ENCODE measurements at regions not wholly inside any gene's neighbourhood (a gene's known extent, or its start where the extent isn't known, plus 50 kb on each side); places are given as distances from the start of the nearest gene placed in this dataset.
"Not testable (repeated sequence)": the region's sequence is repeated elsewhere in the genome, so short reads cannot be mapped to it uniquely, and the experiment has no call there.

GRCh38 chr18:29418136-29418535 is 1241.2 kb upstream of the CDH2 start:
- peak; percentile 61 for DNase-seq (ENCODE audit: low read depth)

- DNase-seq (ENCODE audit: low read depth) = no peak
These were observed 1230.1 kb upstream of the CDH2 start for GRCh38 chr18:29406996-29407395.

GRCh38 chr18:29397536-29397935 is 1220.6 kb upstream of the CDH2 start:
- no peak for DNase-seq (ENCODE audit: low read depth)

- DNase-seq (ENCODE audit: low read depth) = peak; percentile 16
These were observed 1206.7 kb upstream of the CDH2 start for GRCh38 chr18:29383311-29384273.

GRCh38 chr18:29378651-29379136 is 1201.8 kb upstream of the CDH2 start:
- DNase-seq (ENCODE audit: low read depth) = no peak

- DNase-seq (ENCODE audit: low read depth) = no peak
These were observed 1200.4 kb upstream of the CDH2 start for GRCh38 chr18:29377346-29377745.

- no peak for DNase-seq (ENCODE audit: low read depth)
These were observed 1196.1 kb upstream of the CDH2 start for GRCh38 chr18:29373000-29373399.

GRCh38 chr18:29361843-29362242 is 1184.9 kb upstream of the CDH2 start:
- no peak for DNase-seq (ENCODE audit: low read depth)

- not testable (repeated sequence) for DNase-seq (ENCODE audit: low read depth)
These were observed 1183.7 kb upstream of the CDH2 start for GRCh38 chr18:29360659-29361058.

- DNase-seq (ENCODE audit: low read depth) = not testable (repeated sequence)
These were observed 1182.3 kb upstream of the CDH2 start for GRCh38 chr18:29359222-29359621.

- no peak for DNase-seq (ENCODE audit: low read depth)
These were observed 1174.2 kb upstream of the CDH2 start for GRCh38 chr18:29351171-29351570.

GRCh38 chr18:29328932-29329331 is 1152.0 kb upstream of the CDH2 start:
- no peak for DNase-seq (ENCODE audit: low read depth)

GRCh38 chr18:29326214-29326613 is 1149.3 kb upstream of the CDH2 start:
- DNase-seq (ENCODE audit: low read depth) = no peak

GRCh38 chr18:29321561-29321960 is 1144.6 kb upstream of the CDH2 start:
- no peak for DNase-seq (ENCODE audit: low read depth)

- DNase-seq (ENCODE audit: low read depth) = no peak
These were observed 1136.4 kb upstream of the CDH2 start for GRCh38 chr18:29313312-29313711.

GRCh38 chr18:29311580-29311979 is 1134.7 kb upstream of the CDH2 start:
- no peak for DNase-seq (ENCODE audit: low read depth)

GRCh38 chr18:29309366-29309765 is 1132.4 kb upstream of the CDH2 start:
- no peak for DNase-seq (ENCODE audit: low read depth)

- no peak for DNase-seq (ENCODE audit: low read depth)
These were observed 1131.1 kb upstream of the CDH2 start for GRCh38 chr18:29307982-29308381.

GRCh38 chr18:29307231-29307630 is 1130.3 kb upstream of the CDH2 start:
- no peak for DNase-seq (ENCODE audit: low read depth)

- DNase-seq (ENCODE audit: low read depth) = no peak
These were observed 1128.6 kb upstream of the CDH2 start for GRCh38 chr18:29305516-29305915.

GRCh38 chr18:29301048-29301447 is 1124.1 kb upstream of the CDH2 start:
- DNase-seq (ENCODE audit: low read depth) = no peak

- DNase-seq (ENCODE audit: low read depth) = peak; percentile 37
These were observed 1108.5 kb upstream of the CDH2 start for GRCh38 chr18:29285471-29285870.

- DNase-seq (ENCODE audit: low read depth) = peak; percentile 3
These were observed 1094.6 kb upstream of the CDH2 start for GRCh38 chr18:29271501-29271900.
